AG10803 (cell line): ENCODE measurements at regions not wholly inside any gene's neighbourhood (a gene's known extent, or its start where the extent isn't known, plus 50 kb on each side); places are given as distances from the start of the nearest gene placed in this dataset.

Source experiments
- DNase-seq: peaks from one replicate; pipeline ENCODE4 v3.0.0; 2010; ENCODE audit warnings: low read depth
- H3K4me3 ChIP-seq: 2 replicates; pipeline ENCODE4 v1.5.1; 2011; ENCODE audit warnings: mild to moderate bottlenecking, low read length, control low read depth
- CTCF ChIP-seq: conservative IDR thresholded peaks from 2 replicates; pipeline ENCODE4 v1.5.1; 2011; ENCODE audit warnings: mild to moderate bottlenecking, low read length, control low read depth, inconsistent platforms

GRCh38 chr11:15599376-15599775 is 484.7 kb downstream of the INSC start:
- no peak for DNase-seq
- H3K4me3 ChIP-seq = no peak overlapping the region
- no peak for TF ChIP-seq CTCF

DNA sequence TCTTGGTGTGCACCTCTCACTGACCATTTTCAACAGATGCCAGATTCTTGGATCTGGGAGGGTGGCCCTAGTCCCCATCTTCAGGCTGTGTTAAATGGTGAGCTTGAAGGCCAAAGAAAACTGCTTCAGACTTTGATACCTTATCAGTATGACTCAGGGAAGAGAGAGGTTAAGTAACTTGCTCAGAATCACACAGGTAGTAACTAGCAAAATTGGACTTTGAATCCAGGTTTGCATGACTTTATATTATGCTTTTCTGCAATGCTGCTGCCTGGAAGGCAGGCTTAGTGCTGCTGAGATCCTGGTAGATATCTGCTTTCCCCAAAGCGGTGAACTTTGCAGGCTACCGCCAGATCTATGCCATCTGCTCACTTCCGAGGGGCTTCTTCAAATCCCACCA is 487.3 kb downstream of the INSC start:
- H3K4me3 ChIP-seq = no peak overlapping the region
- TF ChIP-seq CTCF = no peak
- no peak for DNase-seq

GRCh38 chr11:15602785-15603567 is 488.3 kb downstream of the INSC start:
- no peak for DNase-seq
- TF ChIP-seq CTCF = no peak
- H3K4me3 ChIP-seq = no peak overlapping the region

DNA sequence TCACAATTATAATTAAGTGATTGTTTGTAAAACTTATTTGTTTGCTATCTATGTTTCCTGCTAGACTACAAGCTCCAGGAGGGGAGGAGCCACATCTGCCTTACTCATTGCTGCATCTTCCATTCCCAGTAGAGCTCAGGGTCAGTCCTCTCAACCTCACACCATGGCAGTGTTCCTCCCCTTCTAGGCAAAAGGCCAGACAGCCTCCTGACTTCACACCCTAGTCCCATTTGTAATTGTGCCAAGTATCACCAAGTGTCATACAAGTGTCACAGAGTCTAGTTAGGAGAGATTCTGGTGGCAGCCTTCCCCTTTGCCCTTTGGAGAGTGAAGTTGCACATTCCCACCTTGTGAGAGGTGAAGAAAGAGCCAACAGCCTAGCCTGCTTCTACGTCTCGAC is 490.4 kb downstream of the INSC start:
- TF ChIP-seq CTCF = no peak
- DNase-seq = no peak
- H3K4me3 ChIP-seq = no peak overlapping the region

DNA sequence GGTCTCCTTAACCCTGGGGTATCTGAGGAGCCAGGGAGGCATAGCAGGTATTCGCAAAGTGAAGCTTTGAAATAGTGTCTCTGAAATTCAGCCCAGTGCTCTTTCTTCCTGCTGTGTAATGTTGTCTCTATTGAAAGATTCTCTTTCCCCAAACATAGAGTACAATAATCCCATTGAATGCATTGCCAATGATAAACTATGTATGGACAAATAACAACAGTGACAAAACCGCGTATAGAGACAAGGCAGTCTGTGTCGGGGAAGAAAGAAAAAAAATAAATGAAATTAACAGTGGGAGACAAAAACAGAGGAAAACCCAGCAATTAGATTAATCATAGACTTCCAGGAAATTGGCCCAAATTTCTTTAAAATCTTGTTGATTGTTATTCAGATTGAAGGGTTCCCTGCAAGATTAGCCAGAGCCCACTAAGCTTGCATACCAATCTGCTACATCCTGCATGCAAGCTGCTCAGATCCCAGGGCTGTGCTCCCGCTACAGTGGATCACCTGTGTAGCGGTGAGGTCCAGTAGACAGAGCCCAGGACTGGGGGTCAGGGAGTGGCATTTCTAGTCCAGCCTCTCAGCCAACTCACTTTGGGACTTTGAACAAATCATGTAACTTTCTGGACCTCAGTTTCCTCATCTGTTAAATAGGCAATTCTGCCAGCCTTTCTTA is 492.8 kb downstream of the INSC start:
- H3K4me3 ChIP-seq = no peak overlapping the region
- DNase-seq = no peak
- TF ChIP-seq CTCF = no peak

GRCh38 chr11:15609445-15609844 is 494.7 kb downstream of the INSC start:
- DNase-seq = no peak
- no peak for TF ChIP-seq CTCF
- no peak overlapping the region for H3K4me3 ChIP-seq

GRCh38 chr11:15610881-15611280 is 496.2 kb downstream of the INSC start:
- DNase-seq = no peak
- no peak overlapping the region for H3K4me3 ChIP-seq
- no peak for TF ChIP-seq CTCF
